ENCODE measurements at regions not wholly inside any gene's neighbourhood (a gene's known extent, or its start where the extent isn't known, plus 50 kb on each side); places are given as distances from the start of the nearest gene placed in this dataset.

- no peaks in the 10 kb centered on the region for H3K27me3 ChIP-seq
- no peak overlapping the region for H3K27ac ChIP-seq
- no peaks in the 10 kb centered on the region for H3K4me1 ChIP-seq
- no peak overlapping the region for H3K4me3 ChIP-seq
- no peak for TF ChIP-seq EP300 (IDR thresholded peaks at IDR 0.05)
- TF ChIP-seq CTCF (IDR thresholded peaks at IDR 0.05) = no peak
- no peak for TF ChIP-seq POLR2AphosphoS5 (IDR thresholded peaks at IDR 0.05)
- no peak for TF ChIP-seq POLR2A (IDR thresholded peaks at IDR 0.05)
- no peaks in the 10 kb centered on the region for H3K9me3 ChIP-seq
- 71 to 83% methylated on average over 2 of the region's 2 CpGs for WGBS, 2 donors (ENCODE audit: low coverage in 1 of 2)
- no peak for ATAC-seq
- no peaks in the 10 kb centered on the region for H3K36me3 ChIP-seq
Measured at GRCh38 chr3:90041995-90042394, 934.6 kb downstream of the EPHA3 start.

- no peak for ATAC-seq
- H3K4me1 ChIP-seq = no peaks in the 10 kb centered on the region
- TF ChIP-seq CTCF (IDR thresholded peaks at IDR 0.05) (no peak), POLR2AphosphoS5 (IDR thresholded peaks at IDR 0.05) (no peak), EP300 (IDR thresholded peaks at IDR 0.05) (no peak), POLR2A (IDR thresholded peaks at IDR 0.05) (no peak)
- no peaks in the 10 kb centered on the region for H3K27me3 ChIP-seq
- H3K36me3 ChIP-seq = no peaks in the 10 kb centered on the region
- no peak overlapping the region for H3K4me3 ChIP-seq
- WGBS, 2 donors (ENCODE audit: low coverage in 1 of 2) = 81 to 90% methylated on average over 5 of the region's 5 CpGs
- no peak overlapping the region for H3K27ac ChIP-seq
- H3K9me3 ChIP-seq = no peaks in the 10 kb centered on the region
Measured at GRCh38 chr3:90043287-90043686, 935.9 kb downstream of the EPHA3 start.

GRCh38 chr3:90044084-90044816, 936.8 kb downstream of the EPHA3 start:
- Histone ChIP-seq H3K4me3 (no peak overlapping the region), H3K9me3 (no peaks in the 10 kb centered on the region), H3K27me3 (no peaks in the 10 kb centered on the region), H3K36me3 (no peaks in the 10 kb centered on the region), H3K4me1 (no peaks in the 10 kb centered on the region), H3K27ac (no peak overlapping the region)
- 95 to 100% methylated on average over 1 of the region's 1 CpG for WGBS, 2 donors (ENCODE audit: low coverage in 1 of 2)
- no peak for ATAC-seq
- TF ChIP-seq EP300 (IDR thresholded peaks at IDR 0.05) = no peak
- no peak for TF ChIP-seq POLR2AphosphoS5 (IDR thresholded peaks at IDR 0.05)
- no peak for TF ChIP-seq CTCF (IDR thresholded peaks at IDR 0.05)
- no peak for TF ChIP-seq POLR2A (IDR thresholded peaks at IDR 0.05)

GRCh38 chr3:90052425-90052950, 945.1 kb downstream of the EPHA3 start:
- Histone ChIP-seq H3K27ac (no peak overlapping the region), H3K9me3 (no peaks in the 10 kb centered on the region), H3K4me1 (peaks cover 0 to 7% (median 0%) of the 10 kb centered on the region in 3 donors), H3K27me3 (no peaks in the 10 kb centered on the region), H3K4me3 (no peak overlapping the region), H3K36me3 (no peaks in the 10 kb centered on the region)
- WGBS, 2 donors (ENCODE audit: low coverage in 1 of 2) = 82 to 94% methylated on average over 3 of the region's 3 CpGs
- ATAC-seq = no peak
- TF ChIP-seq EP300 (IDR thresholded peaks at IDR 0.05) (no peak), CTCF (IDR thresholded peaks at IDR 0.05) (no peak), POLR2AphosphoS5 (IDR thresholded peaks at IDR 0.05) (no peak), POLR2A (IDR thresholded peaks at IDR 0.05) (no peak)

- ATAC-seq = no peak
- H3K27ac ChIP-seq = no peak overlapping the region
Measured at GRCh38 chr3:90054311-90054710, 946.9 kb downstream of the EPHA3 start.

More at GRCh38 chr3:90054311-90054710, 946.9 kb downstream of the EPHA3 start:
- Histone ChIP-seq H3K36me3 (no peaks in the 10 kb centered on the region), H3K9me3 (no peaks in the 10 kb centered on the region), H3K4me3 (no peak overlapping the region), H3K4me1 (peaks cover 0 to 7% (median 0%) of the 10 kb centered on the region in 3 donors), H3K27me3 (no peaks in the 10 kb centered on the region)
- 0 to 26% methylated on average over 1 of the region's 1 CpG for WGBS, 2 donors (ENCODE audit: low coverage in 1 of 2)
- TF ChIP-seq POLR2AphosphoS5 (IDR thresholded peaks at IDR 0.05) (no peak), EP300 (IDR thresholded peaks at IDR 0.05) (no peak), CTCF (IDR thresholded peaks at IDR 0.05) (no peak), POLR2A (IDR thresholded peaks at IDR 0.05) (no peak)

Measured in gastroesophageal sphincter (tissue), 4 donors.